Thymus (tissue), 11 donors: ENCODE measurements at regions not wholly inside any gene's neighbourhood (a gene's known extent, or its start where the extent isn't known, plus 50 kb on each side); places are given as distances from the start of the nearest gene placed in this dataset.
"Not testable (repeated sequence)": the region's sequence is repeated elsewhere in the genome, so short reads cannot be mapped to it uniquely, and the experiment has no call there.

Experiments
- DNase-seq, 9 donors: peaks; one replicate each; pipeline ENCODE4 v3.0.0-alpha.2; 2013; ENCODE audit warnings: low spot score in 9 of 9, low read depth in 6 of 9, missing footprints in 1 of 9
- H3K27ac ChIP-seq, 2 donors: one replicate each; pipeline ENCODE4 v1.5.1; 2013; ENCODE audit warnings: control low read depth in 1 of 2, low read depth in 1 of 2, low read length in 1 of 2, mild to moderate bottlenecking in 1 of 2, moderate library complexity in 1 of 2
- H3K27me3 ChIP-seq, 2 donors: one replicate each; pipeline ENCODE4 v1.5.1; 2013; ENCODE audit warnings: low read length in 1 of 2; ENCODE audit not compliant: control insufficient read depth in 2 of 2, insufficient read depth in 1 of 2
- H3K36me3 ChIP-seq, 2 donors: one replicate each; pipeline ENCODE4 v1.5.1; 2013; ENCODE audit warnings: low read length in 1 of 2, mild to moderate bottlenecking in 1 of 2, moderate library complexity in 1 of 2; ENCODE audit not compliant: control insufficient read depth in 2 of 2, insufficient read depth in 2 of 2
- H3K4me1 ChIP-seq, 2 donors: one replicate each; pipeline ENCODE4 v1.5.1; 2013; ENCODE audit warnings: low read length in 2 of 2; ENCODE audit not compliant: control insufficient read depth in 2 of 2, insufficient read depth in 2 of 2
- H3K4me3 ChIP-seq, 2 donors: one replicate each; pipeline ENCODE4 v1.5.1; 2013; ENCODE audit warnings: low read length in 2 of 2, control low read depth in 1 of 2, mild to moderate bottlenecking in 1 of 2
- H3K9me3 ChIP-seq, 2 donors: one replicate each; pipeline ENCODE4 v1.5.1; 2013; ENCODE audit warnings: low read length in 1 of 2, mild to moderate bottlenecking in 1 of 2; ENCODE audit not compliant: control insufficient read depth in 2 of 2, insufficient read depth in 1 of 2
- WGBS: extraction: QIAGEN DNeasy Blood & Tissue Kit; methylation state at CpG from one replicate; pipeline ENCODE4 v1.1.7; 2013; 5-methylcytosine and 5-hydroxymethylcytosine counted together
- donor health status: healthy.

DNA sequence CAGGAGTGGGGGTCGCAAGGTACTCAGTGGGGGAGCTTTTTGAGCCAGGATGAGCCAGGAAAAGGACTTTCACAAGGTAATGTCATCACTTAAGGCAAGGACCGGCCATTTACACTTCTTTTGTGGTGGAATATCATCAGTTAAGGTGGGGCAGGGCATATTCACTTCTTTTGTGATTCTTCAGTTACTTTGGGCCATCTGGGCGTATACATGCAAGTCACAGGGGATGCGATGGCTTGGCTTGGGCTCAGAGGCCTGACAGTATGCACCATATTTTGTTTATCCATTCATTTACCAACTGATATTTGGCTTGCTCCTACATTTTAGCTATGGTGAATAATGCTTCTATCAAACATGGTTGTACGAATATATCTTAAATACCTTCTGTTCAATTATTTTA lies 1728.1 kb upstream of the AGA start:
- WGBS = 89% methylated on average over 4 of the region's 5 CpGs
- not testable (repeated sequence) for H3K27me3 ChIP-seq, DNase-seq, H3K4me3 ChIP-seq, H3K4me1 ChIP-seq, H3K27ac ChIP-seq, H3K36me3 ChIP-seq, H3K9me3 ChIP-seq

DNA sequence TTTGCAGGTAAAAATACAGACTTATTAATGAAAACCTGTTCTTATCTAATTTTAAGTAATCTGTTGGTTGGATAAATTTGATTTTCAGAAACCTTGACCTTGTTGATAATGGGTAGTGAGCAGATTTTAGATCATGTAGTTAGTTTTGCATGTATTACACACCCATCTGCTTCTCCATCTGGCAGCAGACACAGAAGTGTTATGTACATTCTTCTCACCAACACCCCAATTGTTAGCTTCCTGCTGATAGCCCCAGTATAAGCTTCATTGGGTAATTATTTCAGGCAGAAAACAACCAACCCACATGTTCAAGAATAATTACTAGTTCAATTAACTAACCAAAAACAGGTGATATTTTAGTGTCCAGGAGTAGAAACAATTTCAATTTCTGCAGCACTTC lies 1740.5 kb upstream of the AGA start:
- Histone ChIP-seq H3K9me3 (peaks cover 0 to 6% of the 10 kb centered on the region in 2 donors), H3K4me3 (no peak overlapping the region), H3K27me3 (no peaks in the 10 kb centered on the region), H3K27ac (no peak overlapping the region), H3K4me1 (no peaks in the 10 kb centered on the region), H3K36me3 (no peaks in the 10 kb centered on the region)
- no peak for DNase-seq

DNA sequence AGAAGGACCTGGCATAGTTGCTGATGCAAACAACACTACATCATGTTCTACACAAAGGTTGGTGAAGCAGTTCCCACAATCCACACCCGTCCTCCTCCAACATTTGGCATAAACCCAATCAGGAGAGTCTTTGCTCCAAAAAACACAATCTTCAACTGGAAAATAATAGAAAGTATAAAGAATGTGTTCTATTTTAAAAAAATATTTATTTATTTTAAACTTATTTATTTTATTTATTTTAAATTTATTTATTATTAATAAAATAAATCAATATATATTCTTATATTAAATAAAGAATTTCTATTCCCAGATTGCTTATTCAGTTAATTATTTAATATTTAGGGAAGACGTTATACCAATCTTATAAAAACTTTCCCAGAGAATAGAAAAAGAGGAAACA lies 1753.7 kb upstream of the AGA start:
- WGBS = 91% methylated on average over 2 of the region's 2 CpGs
- H3K27me3 ChIP-seq = no peaks in the 10 kb centered on the region
- DNase-seq = no peak
- no peak overlapping the region for H3K27ac ChIP-seq
- no peak overlapping the region for H3K4me3 ChIP-seq
- no peaks in the 10 kb centered on the region for H3K4me1 ChIP-seq
- H3K9me3 ChIP-seq = no peaks in the 10 kb centered on the region
- H3K36me3 ChIP-seq = no peaks in the 10 kb centered on the region

DNA sequence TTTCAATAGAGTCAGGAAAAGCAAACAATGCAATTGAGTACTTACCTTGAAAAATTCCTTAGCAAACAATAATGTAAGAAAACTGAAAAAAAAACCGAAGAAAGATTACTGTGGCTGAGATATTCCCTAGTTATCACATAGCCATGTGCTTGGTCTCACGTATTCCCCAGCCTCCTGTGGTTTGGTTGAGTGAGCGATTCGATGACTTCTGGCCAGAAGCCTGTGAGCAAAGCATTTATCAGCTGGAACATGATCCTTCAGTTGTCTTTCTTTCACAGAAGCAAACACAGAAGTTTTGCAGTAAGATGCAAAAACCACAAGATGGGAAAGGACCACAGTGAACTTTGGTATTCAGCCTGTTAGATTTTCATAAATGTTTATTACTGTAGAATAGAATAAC lies 1754.3 kb upstream of the AGA start:
- WGBS = 91% methylated on average over 4 of the region's 4 CpGs
- H3K4me3 ChIP-seq = no peak overlapping the region
- H3K27ac ChIP-seq = no peak overlapping the region
- H3K9me3 ChIP-seq = no peaks in the 10 kb centered on the region
- no peaks in the 10 kb centered on the region for H3K4me1 ChIP-seq
- H3K36me3 ChIP-seq = no peaks in the 10 kb centered on the region
- no peaks in the 10 kb centered on the region for H3K27me3 ChIP-seq
- DNase-seq = no peak

DNA sequence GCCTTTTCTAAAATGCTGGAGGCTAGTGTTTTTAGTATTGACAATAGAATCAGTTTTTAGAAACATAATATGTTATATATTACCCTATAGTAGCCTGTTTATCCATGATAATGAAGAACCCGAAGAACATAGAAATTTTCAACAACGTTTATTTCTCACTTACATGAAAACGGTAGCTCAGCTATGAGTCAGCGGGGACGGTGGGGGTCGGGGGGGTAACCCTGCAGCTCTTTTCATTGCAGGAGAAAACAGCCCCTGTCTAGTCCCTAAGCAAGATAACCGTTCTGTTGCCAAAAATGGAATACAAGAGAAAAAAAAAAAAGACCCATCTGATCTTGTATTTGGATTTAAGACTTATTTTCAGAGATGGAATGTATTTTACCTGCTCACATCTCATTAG lies 1758.4 kb upstream of the AGA start:
- WGBS = 90% methylated on average over 7 of the region's 7 CpGs
- DNase-seq = no peak
- H3K36me3 ChIP-seq = no peaks in the 10 kb centered on the region
- H3K27ac ChIP-seq = no peak overlapping the region
- H3K4me3 ChIP-seq = no peak overlapping the region
- no peaks in the 10 kb centered on the region for H3K9me3 ChIP-seq
- H3K27me3 ChIP-seq = no peaks in the 10 kb centered on the region
- H3K4me1 ChIP-seq = no peaks in the 10 kb centered on the region

DNA sequence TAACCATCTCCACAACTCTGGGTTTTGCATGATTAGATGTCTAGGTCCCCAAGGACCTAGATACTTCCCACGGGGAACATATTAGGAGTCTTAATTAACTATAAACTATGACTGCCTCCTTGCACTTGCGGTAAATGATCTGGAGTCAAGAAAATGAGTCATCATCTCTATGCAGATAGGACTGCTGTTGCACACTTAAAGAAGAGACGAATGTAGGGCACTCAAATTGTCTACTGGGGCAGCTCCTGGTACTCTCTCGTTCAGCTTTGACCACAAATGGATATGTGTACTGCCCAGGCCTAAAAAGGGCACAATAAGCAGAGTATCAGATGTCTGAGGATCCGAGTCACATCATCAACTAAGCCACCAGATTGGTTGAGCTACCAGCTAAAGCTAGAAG lies 1783.4 kb upstream of the AGA start:
- H3K4me1 ChIP-seq = no peaks in the 10 kb centered on the region
- H3K9me3 ChIP-seq = no peaks in the 10 kb centered on the region
- no peaks in the 10 kb centered on the region for H3K27me3 ChIP-seq
- 84% methylated on average over 5 of the region's 5 CpGs for WGBS
- no peak overlapping the region for H3K27ac ChIP-seq
- H3K4me3 ChIP-seq = no peak overlapping the region
- no peak for DNase-seq
- H3K36me3 ChIP-seq = no peaks in the 10 kb centered on the region

DNA sequence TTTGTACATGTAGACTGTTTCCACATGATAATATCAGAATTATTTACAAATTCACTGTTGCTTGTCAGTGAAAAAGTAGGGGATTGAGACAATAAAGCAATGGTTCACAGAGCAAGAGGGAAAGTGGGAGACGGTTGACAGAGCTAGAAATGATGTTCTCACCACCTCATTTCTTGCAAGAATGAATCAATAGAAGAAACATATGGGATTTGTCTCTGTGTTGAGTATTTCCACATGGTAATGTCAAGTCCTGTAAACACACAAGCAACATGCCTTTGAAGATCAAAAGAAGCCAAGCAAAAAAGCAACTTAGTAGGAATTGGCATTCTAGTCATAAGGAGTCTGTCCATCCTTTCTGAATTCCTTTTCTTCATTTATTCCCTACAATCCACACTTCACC lies 1806.6 kb upstream of the AGA start:
- no peak overlapping the region for H3K4me3 ChIP-seq
- H3K9me3 ChIP-seq = no peaks in the 10 kb centered on the region
- no peak for DNase-seq
- H3K27ac ChIP-seq = no peak overlapping the region
- 73% methylated on average over 1 of the region's 1 CpG for WGBS
- H3K27me3 ChIP-seq = no peaks in the 10 kb centered on the region
- no peaks in the 10 kb centered on the region for H3K4me1 ChIP-seq
- no peaks in the 10 kb centered on the region for H3K36me3 ChIP-seq

DNA sequence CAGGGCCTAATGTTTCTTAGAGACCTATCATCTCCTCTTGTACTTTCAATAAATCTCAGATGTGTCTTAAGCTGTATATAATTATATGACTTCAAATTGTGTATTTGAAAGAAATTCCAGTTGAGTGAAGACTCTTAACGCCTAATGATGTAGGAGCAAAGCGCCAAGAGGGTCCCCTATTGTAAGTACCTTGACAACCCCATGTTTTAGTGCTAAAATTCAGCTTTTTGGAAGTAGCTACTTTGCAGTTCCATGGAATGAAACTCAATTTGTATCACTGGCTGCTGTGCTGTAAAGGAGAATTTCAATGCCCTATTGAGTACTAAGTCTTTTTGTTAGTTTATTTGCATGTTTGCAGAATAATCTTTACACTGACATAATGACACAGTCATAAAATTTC lies 1826.6 kb upstream of the AGA start:
- Histone ChIP-seq H3K4me1 (no peaks in the 10 kb centered on the region), H3K36me3 (no peaks in the 10 kb centered on the region), H3K27me3 (no peaks in the 10 kb centered on the region), H3K4me3 (no peak overlapping the region), H3K9me3 (no peaks in the 10 kb centered on the region), H3K27ac (no peak overlapping the region)
- no peak for DNase-seq
- WGBS = 92% methylated on average over 2 of the region's 2 CpGs

DNA sequence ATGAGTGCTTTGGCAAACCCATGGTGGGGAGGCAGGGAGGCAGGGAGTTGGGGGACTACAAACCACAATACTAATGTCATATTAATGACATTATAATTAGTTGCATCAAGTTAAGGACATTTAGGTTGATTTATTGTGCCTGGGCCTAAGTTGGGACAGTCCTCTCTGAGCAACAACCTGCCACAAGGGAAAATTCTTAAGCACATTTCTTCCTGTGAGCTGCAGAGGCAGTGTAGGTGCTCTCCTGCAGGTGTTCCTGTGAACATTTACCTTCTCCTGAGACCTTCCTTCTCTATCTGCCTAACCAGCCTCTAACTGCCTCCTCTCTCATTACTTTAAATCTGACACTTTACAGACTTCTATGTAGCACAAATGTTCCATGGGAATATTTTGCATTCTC lies 1830.0 kb upstream of the AGA start:
- DNase-seq = no peak
- H3K4me3 ChIP-seq = no peak overlapping the region
- H3K27me3 ChIP-seq = no peaks in the 10 kb centered on the region

DNA sequence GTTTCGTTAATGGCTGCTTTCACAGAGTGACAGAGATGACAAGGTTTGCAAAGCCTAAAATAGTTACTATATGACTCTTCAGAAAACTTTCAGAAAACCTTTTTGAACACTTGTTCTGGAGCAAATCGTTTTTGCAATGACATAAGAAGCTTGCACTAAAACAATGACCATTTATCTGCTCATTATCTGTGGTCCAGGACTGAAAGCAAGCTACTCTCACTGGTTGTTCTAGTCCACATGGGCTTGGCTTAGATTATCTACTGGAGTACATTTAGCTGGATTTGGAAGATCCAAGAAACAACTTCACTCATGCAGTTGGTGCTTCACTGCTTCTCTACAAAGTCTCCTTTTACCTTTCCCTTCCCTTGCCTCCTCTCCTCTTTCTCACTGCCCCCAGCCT lies 1836.4 kb upstream of the AGA start:
- Histone ChIP-seq H3K4me3 (no peak overlapping the region), H3K27me3 (no peaks in the 10 kb centered on the region), H3K27ac (no peak overlapping the region), H3K9me3 (no peaks in the 10 kb centered on the region), H3K4me1 (no peaks in the 10 kb centered on the region), H3K36me3 (no peaks in the 10 kb centered on the region)
- no peak for DNase-seq
- WGBS = 66% methylated on average over 2 of the region's 2 CpGs

More for the DNA sequence above, 1830.0 kb upstream of the AGA start:
- Histone ChIP-seq H3K36me3 (no peaks in the 10 kb centered on the region), H3K4me1 (no peaks in the 10 kb centered on the region), H3K9me3 (no peaks in the 10 kb centered on the region), H3K27ac (no peak overlapping the region)
